ENCODE measurements at regions not wholly inside any gene's neighbourhood (a gene's known extent, or its start where the extent isn't known, plus 50 kb on each side); places are given as distances from the start of the nearest gene placed in this dataset.

- Histone ChIP-seq H3K27me3 (replicated peaks; ENCODE audit: control insufficient read depth, insufficient read depth, low read length) (no peaks in the 10 kb centered on the region), H3K4me3 (replicated peaks; ENCODE audit: low read depth, low read length) (no peak overlapping the region), H3K36me3 (ENCODE audit: control insufficient read depth, insufficient read depth, low read length) (no peaks in the 10 kb centered on the region)
- no peak for DNase-seq (ENCODE audit: extremely low read depth, insufficient read length)
- no peak for TF ChIP-seq CTCF (IDR thresholded peaks at IDR 0.05; ENCODE audit: insufficient read depth, low read length, poor library complexity, severe bottlenecking)
These were observed 393.6 kb downstream of the SOX9 start for GRCh38 chr17:72514321-72514861.

GRCh38 chr17:72514891-72515290 is 394.1 kb downstream of the SOX9 start:
- no peak for DNase-seq (ENCODE audit: extremely low read depth, insufficient read length)
- no peak for TF ChIP-seq CTCF (IDR thresholded peaks at IDR 0.05; ENCODE audit: insufficient read depth, low read length, poor library complexity, severe bottlenecking)

GRCh38 chr17:72515291-72516065 is 394.7 kb downstream of the SOX9 start:
- Histone ChIP-seq H3K36me3 (ENCODE audit: control insufficient read depth, insufficient read depth, low read length) (no peaks in the 10 kb centered on the region), H3K27me3 (replicated peaks; ENCODE audit: control insufficient read depth, insufficient read depth, low read length) (no peaks in the 10 kb centered on the region), H3K4me3 (replicated peaks; ENCODE audit: low read depth, low read length) (no peak overlapping the region; the same call in none of the 2 replicates)
- peak; percentile 31 for TF ChIP-seq CTCF (IDR thresholded peaks at IDR 0.05; ENCODE audit: insufficient read depth, low read length, poor library complexity, severe bottlenecking)
- peak; percentile 62 for DNase-seq (ENCODE audit: extremely low read depth, insufficient read length)

More at GRCh38 chr17:72514891-72515290, 394.1 kb downstream of the SOX9 start:
- no peak overlapping the region for H3K4me3 ChIP-seq (replicated peaks; ENCODE audit: low read depth, low read length)
- H3K27me3 ChIP-seq (replicated peaks; ENCODE audit: control insufficient read depth, insufficient read depth, low read length): no peaks in the 10 kb centered on the region
- H3K36me3 ChIP-seq (ENCODE audit: control insufficient read depth, insufficient read depth, low read length): no peaks in the 10 kb centered on the region

DNA sequence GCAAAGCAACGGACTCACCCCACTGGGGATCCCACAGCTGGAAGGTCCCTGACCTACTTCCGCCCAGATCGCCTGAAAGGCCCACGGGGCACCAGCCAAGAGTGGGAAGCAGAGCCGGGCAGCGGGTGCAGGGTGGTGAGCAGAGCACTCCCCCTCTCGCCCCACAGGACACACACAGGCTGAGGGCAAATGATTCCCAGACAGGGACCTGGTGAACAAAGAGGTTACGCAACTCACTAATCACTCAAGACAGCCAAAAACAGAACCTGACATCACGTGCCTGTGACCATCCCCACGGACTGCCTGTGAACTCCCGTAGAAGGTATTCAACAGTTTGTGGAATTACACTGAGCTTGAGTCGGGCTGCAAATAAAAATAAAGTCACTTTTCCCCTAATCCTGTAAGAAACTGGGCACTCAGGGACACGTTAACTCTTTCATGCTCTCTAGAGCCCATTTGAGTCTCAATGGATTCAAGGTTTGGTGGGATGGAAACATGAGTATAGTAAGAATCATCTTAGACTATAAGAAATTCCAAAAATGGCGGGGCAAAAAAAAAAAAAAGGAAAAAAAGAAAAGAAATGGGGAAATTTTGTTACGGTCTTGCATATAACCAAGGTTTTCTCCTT is 396.1 kb downstream of the SOX9 start:
- peak overlapping the region; percentile 10 for H3K4me3 ChIP-seq (replicated peaks; ENCODE audit: low read depth, low read length)
- TF ChIP-seq CTCF (IDR thresholded peaks at IDR 0.05; ENCODE audit: insufficient read depth, low read length, poor library complexity, severe bottlenecking): no peak
- no peaks in the 10 kb centered on the region for H3K36me3 ChIP-seq (ENCODE audit: control insufficient read depth, insufficient read depth, low read length)
- DNase-seq (ENCODE audit: extremely low read depth, insufficient read length): peak; percentile 64
- no peaks in the 10 kb centered on the region for H3K27me3 ChIP-seq (replicated peaks; ENCODE audit: control insufficient read depth, insufficient read depth, low read length)

- Histone ChIP-seq H3K27me3 (replicated peaks; ENCODE audit: control insufficient read depth, insufficient read depth, low read length) (no peaks in the 10 kb centered on the region), H3K36me3 (ENCODE audit: control insufficient read depth, insufficient read depth, low read length) (no peaks in the 10 kb centered on the region), H3K4me3 (replicated peaks; ENCODE audit: low read depth, low read length) (no peak overlapping the region)
- no peak for TF ChIP-seq CTCF (IDR thresholded peaks at IDR 0.05; ENCODE audit: insufficient read depth, low read length, poor library complexity, severe bottlenecking)
- no peak for DNase-seq (ENCODE audit: extremely low read depth, insufficient read length)
These were observed 396.8 kb downstream of the SOX9 start for GRCh38 chr17:72517413-72518158.

Data from GM06990 (cell line).